NCI-H2227 (cell line): ENCODE measurements at regions not wholly inside any gene's neighbourhood (a gene's known extent, or its start where the extent isn't known, plus 50 kb on each side); places are given as distances from the start of the nearest gene placed in this dataset.
"Not testable (repeated sequence)": the region's sequence is repeated elsewhere in the genome, so short reads cannot be mapped to it uniquely, and the experiment has no call there.

Experiments used
- DNase-seq: peaks from one replicate; lab custom pipeline; 2025; ENCODE audit not compliant: unreplicated experiment; lab: John Stamatoyannopoulos, UW

- no peak for DNase-seq
These were observed 55.4 kb downstream of the TMEM121 start for GRCh38 chr14:105581551-105582341.

GRCh38 chr14:105582639-105583038 lies 56.3 kb downstream of the TMEM121 start:
- no peak for DNase-seq

- not testable (repeated sequence) for DNase-seq
These were observed 57.5 kb downstream of the TMEM121 start for GRCh38 chr14:105583914-105584313.

- not testable (repeated sequence) for DNase-seq
These were observed 58.9 kb downstream of the TMEM121 start for GRCh38 chr14:105585290-105585689.

GRCh38 chr14:105585722-105586121 lies 59.3 kb downstream of the TMEM121 start:
- not testable (repeated sequence) for DNase-seq

GRCh38 chr14:105586144-105586872 lies 59.9 kb downstream of the TMEM121 start:
- not testable (repeated sequence) for DNase-seq

- not testable (repeated sequence) for DNase-seq
These were observed 60.7 kb downstream of the TMEM121 start for GRCh38 chr14:105587034-105587433.

- not testable (repeated sequence) for DNase-seq
These were observed 61.3 kb downstream of the TMEM121 start for GRCh38 chr14:105587482-105588235.

- no peak for DNase-seq
These were observed 62.0 kb downstream of the TMEM121 start for GRCh38 chr14:105588236-105588860.

GRCh38 chr14:105589161-105589925 lies 63.0 kb downstream of the TMEM121 start:
- DNase-seq, result no peak

GRCh38 chr14:105589926-105590185 lies 63.5 kb downstream of the TMEM121 start:
- DNase-seq, result not testable (repeated sequence)

GRCh38 chr14:105591052-105591451 lies 64.7 kb downstream of the TMEM121 start:
- no peak for DNase-seq

GRCh38 chr14:105591792-105592341 lies 65.5 kb downstream of the TMEM121 start:
- DNase-seq, result not testable (repeated sequence)

- not testable (repeated sequence) for DNase-seq
These were observed 66.3 kb downstream of the TMEM121 start for GRCh38 chr14:105592646-105593045.

- not testable (repeated sequence) for DNase-seq
These were observed 69.0 kb downstream of the TMEM121 start for GRCh38 chr14:105595346-105595745.

GRCh38 chr14:105596374-105596773 lies 70.0 kb downstream of the TMEM121 start:
- not testable (repeated sequence) for DNase-seq

- DNase-seq, result not testable (repeated sequence)
These were observed 71.8 kb downstream of the TMEM121 start for GRCh38 chr14:105598040-105598763.

- not testable (repeated sequence) for DNase-seq
These were observed 72.7 kb downstream of the TMEM121 start for GRCh38 chr14:105598925-105599586.
